GM12878 (cell line): ENCODE measurements at regions not wholly inside any gene's neighbourhood (a gene's known extent, or its start where the extent isn't known, plus 50 kb on each side); places are given as distances from the start of the nearest gene placed in this dataset.

Experiments used
- ATAC-seq: fragments of 200-7000 bp; cut with Tn5 transposase; 3 replicates; pipeline ENCODE4 v1.9.1; 2020; ENCODE audit warnings: mild to moderate bottlenecking, moderate library complexity
- BruUV-seq: library from RNA; stranded (reverse); fragments of 400-500 nt; replicated peaks from 2 replicates; lab custom pipeline; 2021; lab: Mats Ljungman, UMichigan
- CTCF ChIA-PET: fragments of 300-600 bp; sonication (Branson Sonifier 250); formaldehyde crosslinking; extraction: SDS; loops from one replicate; lab custom pipeline; 2021; ENCODE audit warnings: inconsistent platforms; lab: Yijun Ruan, JAX
- POLR2A ChIA-PET: fragments of 350-600 bp; formaldehyde crosslinking; extraction: SDS; loops from one replicate; lab custom pipeline; 2021; ENCODE audit warnings: inconsistent platforms; lab: Charles Lee
- RAD21 ChIA-PET: fragments of 300-600 bp; sonication (Branson Sonifier 250); formaldehyde crosslinking; loops from one replicate; lab custom pipeline; 2023; ENCODE audit warnings: antibody characterized with exemption; ENCODE audit not compliant: unreplicated experiment; lab: Charles Lee
- SMC1A ChIA-PET: fragments of 300-600 bp; sonication (Branson Sonifier 250); formaldehyde crosslinking; loops from one replicate; lab custom pipeline; 2023; ENCODE audit not compliant: unreplicated experiment, uncharacterized antibody; lab: Charles Lee
- DNase-seq: peaks from one replicate; pipeline ENCODE4 v3.0.0-alpha.2; 2011; ENCODE audit warnings: low read depth, low spot score
- FAIRE-seq: peaks from 3 replicates; lab custom pipeline; 2011; peaks lifted over from hg19 to GRCh38; lab: Jason Lieb, UNC
- H2AFZ ChIP-seq: 2 replicates; pipeline ENCODE4 v1.6.0; 2011; ENCODE audit warnings: low read depth, low read length, control low read depth; ENCODE audit not compliant: control insufficient read depth
- H3K27ac ChIP-seq: 2 replicates; pipeline ENCODE4 v1.5.1; 2011; ENCODE audit warnings: control low read depth; ENCODE audit not compliant: control insufficient read depth, insufficient read depth
- H3K27me3 ChIP-seq, 2 experiments: replicated peaks in 1 of 2; 2 replicates each; pipeline versions ENCODE4 v1.6.0 to v1.6.1; 2011; ENCODE audit warnings: low read length in 1 of 2; ENCODE audit not compliant: control insufficient read depth in 2 of 2, insufficient read depth in 2 of 2
- H3K36me3 ChIP-seq, 2 experiments: 2 replicates each; pipeline ENCODE4 v1.5.1; 2011; ENCODE audit warnings: low read length in 1 of 2; ENCODE audit not compliant: control insufficient read depth in 2 of 2, insufficient read depth in 2 of 2
- H3K4me1 ChIP-seq: 2 replicates; pipeline ENCODE4 v1.6.1; 2011; ENCODE audit warnings: mild to moderate bottlenecking, low read length, moderate library complexity, mixed read lengths; ENCODE audit not compliant: control insufficient read depth, insufficient read depth
- H3K4me2 ChIP-seq: 2 replicates; pipeline ENCODE4 v1.6.0; 2011; ENCODE audit warnings: control low read depth; ENCODE audit not compliant: control insufficient read depth, insufficient read depth
- H3K4me3 ChIP-seq: fragments of 200-600 bp; sonication (generic); 2 replicates; pipeline ENCODE4 v1.5.1; 2016
- H3K79me2 ChIP-seq: 2 replicates; pipeline ENCODE4 v1.6.0; 2011; ENCODE audit warnings: low read length; ENCODE audit not compliant: control insufficient read depth, insufficient read depth
- H3K9ac ChIP-seq: 2 replicates; pipeline ENCODE4 v1.8.0; 2011; ENCODE audit warnings: low read length, control low read depth, mixed read lengths; ENCODE audit not compliant: control insufficient read depth, insufficient read depth
- H3K9me3 ChIP-seq: replicated peaks from 3 replicates; pipeline ENCODE4 v1.5.1; 2011; ENCODE audit warnings: mild to moderate bottlenecking, low read length; ENCODE audit not compliant: control insufficient read depth, insufficient read depth
- H4K20me1 ChIP-seq: 2 replicates; pipeline ENCODE4 v1.6.0; 2011; ENCODE audit not compliant: control insufficient read depth, insufficient read depth
- ASH2L ChIP-seq: fragments of 300-600, 200-600 bp; sonication (generic); IDR thresholded peaks from 2 replicates; pipeline ENCODE4 v1.6.1; 2017; ENCODE audit warnings: low read depth, mild to moderate bottlenecking, borderline replicate concordance
- ATF2 ChIP-seq: IDR thresholded peaks from 2 replicates; pipeline ENCODE4 v1.6.1; 2012; ENCODE audit warnings: low read length, inconsistent platforms
- BCLAF1 ChIP-seq: fragments of 450-650 bp; IDR thresholded peaks from 2 replicates; pipeline ENCODE4 v1.6.1; 2017; ENCODE audit warnings: antibody characterized with exemption, mild to moderate bottlenecking, moderate library complexity
- BMI1 ChIP-seq: fragments of 450-650 bp; IDR thresholded peaks from 2 replicates; pipeline ENCODE4 v1.6.1; 2016; ENCODE audit warnings: mild to moderate bottlenecking, moderate library complexity, borderline replicate concordance
- GABPA ChIP-seq: IDR thresholded peaks from 2 replicates; pipeline ENCODE4 v1.6.1; 2014; ENCODE audit warnings: antibody characterized with exemption, low read depth, mild to moderate bottlenecking, inconsistent platforms
- HCFC1 ChIP-seq: fragments of 150-350 bp; IDR thresholded peaks from 2 replicates; pipeline ENCODE4 v1.6.1; 2014; ENCODE audit warnings: low read length
- KDM1A ChIP-seq: fragments of 200-600 bp; sonication (generic); IDR thresholded peaks from 2 replicates; pipeline ENCODE4 v1.6.1; 2016; ENCODE audit warnings: borderline replicate concordance
- MAX ChIP-seq: IDR thresholded peaks from 2 replicates; pipeline ENCODE4 v1.6.1; 2012; ENCODE audit warnings: low read depth, low read length, improper control_type of control experiment
- SRF ChIP-seq, 2 experiments: IDR thresholded peaks; 2 replicates each; pipeline ENCODE4 v1.6.1; 2011; ENCODE audit warnings: low read depth in 2 of 2, low read length in 2 of 2, mild to moderate bottlenecking in 1 of 2, moderate library complexity in 1 of 2
- SUZ12 ChIP-seq: fragments of 200-600 bp; sonication (generic); IDR thresholded peaks from one replicate; pipeline ENCODE4 v1.6.1; 2018; ENCODE audit warnings: antibody characterized with exemption, mild to moderate bottlenecking; ENCODE audit not compliant: unreplicated experiment
- TAF1 ChIP-seq: IDR thresholded peaks from 2 replicates; pipeline ENCODE4 v1.6.1; 2011; ENCODE audit warnings: mild to moderate bottlenecking, low read depth, low read length, borderline replicate concordance
- ZBTB33 ChIP-seq: fragments of 450-650 bp; IDR thresholded peaks from 2 replicates; pipeline ENCODE4 v1.6.1; 2017; ENCODE audit warnings: mild to moderate bottlenecking
- ZNF207 ChIP-seq: fragments of 450-650 bp; IDR thresholded peaks from 2 replicates; pipeline ENCODE4 v1.6.1; 2014; ENCODE audit warnings: antibody characterized with exemption, mild to moderate bottlenecking, borderline replicate concordance
- ZNF24 ChIP-seq: fragments of 450-650 bp; IDR thresholded peaks from 2 replicates; pipeline ENCODE4 v1.6.1; 2017; ENCODE audit warnings: antibody characterized with exemption, mild to moderate bottlenecking
- WGBS: methylation state at CpG from one replicate; pipeline ENCODE4 v1.1.6; 2016; ENCODE audit warnings: low lambda C conversion rate; ENCODE audit not compliant: insufficient replicate concordance, insufficient coverage; ENCODE audit errors: missing lambda C conversion rate; 5-methylcytosine and 5-hydroxymethylcytosine counted together
- in situ Hi-C: fragments of 300-500 bp; cut with MboI; formaldehyde crosslinking; loops from 9 replicates; pipeline ENCODE4 v1.14.3; 2018; ENCODE audit warnings: mixed read lengths
- intact Hi-C: fragments of 100-400 bp; cut with micrococcal nuclease; formaldehyde crosslinking; loops from one replicate; pipeline ENCODE4 v1.14.2; 2022; ENCODE audit not compliant: unreplicated experiment

- no peak for TF ChIP-seq MAX
Measured at GRCh38 chr2:22126978-22127377, 1003.2 kb downstream of the TDRD15 start (continued).

- POLR2A ChIA-PET: no interaction called here
- in situ Hi-C loops: no loop called here
- Histone ChIP-seq H3K9me3 (no peaks in the 10 kb centered on the region), H3K79me2 (no peaks in the 10 kb centered on the region), H3K27me3 (no peaks in the 10 kb centered on the region), H3K4me3 (no peak overlapping the region), H2AFZ (no peak overlapping the region), H3K4me1 (no peaks in the 10 kb centered on the region), H3K36me3 (no peaks in the 10 kb centered on the region), H3K9ac (no peak overlapping the region), H3K4me2 (no peak overlapping the region), H4K20me1 (no peaks in the 10 kb centered on the region), H3K27ac (no peak overlapping the region)
- RAD21 ChIA-PET: no interaction called here
- TF ChIP-seq KDM1A (no peak), ATF2 (no peak), HCFC1 (no peak), ZNF24 (no peak), MAX (no peak), ASH2L (no peak), ZBTB33 (no peak), ZNF207 (no peak), SRF (IDR thresholded peaks at IDR 0.05; ENCODE audit: low read depth in 2 of 2, low read length in 2 of 2) (no peak), TAF1 (no peak), BMI1 (no peak), SUZ12 (no peak), GABPA (no peak), BCLAF1 (no peak)
- SMC1A ChIA-PET: no interaction called here
- WGBS: 46% methylated on average over 4 of the region's 4 CpGs
- DNase-seq: no peak
- ATAC-seq: no peak
- no TSS peak for BruUV-seq
- no peak for FAIRE-seq
- intact Hi-C loops: no loop called here
- CTCF ChIA-PET: no interaction called here
Measured at GRCh38 chr2:22134421-22134820, 1010.7 kb downstream of the TDRD15 start.
